H9 (cell line): ENCODE measurements at regions not wholly inside any gene's neighbourhood (a gene's known extent, or its start where the extent isn't known, plus 50 kb on each side); places are given as distances from the start of the nearest gene placed in this dataset.

Source experiments
- DNase-seq: peaks from one replicate; pipeline ENCODE4 v3.0.0-alpha.2; 2017
- H2AFZ ChIP-seq: one replicate; pipeline ENCODE4 v1.6.1; 2013; ENCODE audit warnings: mild to moderate bottlenecking, low read length, control low read depth, moderate library complexity
- H2AK5ac ChIP-seq: 2 replicates; pipeline ENCODE4 v1.6.1; 2013; ENCODE audit warnings: low read length, control low read depth, mixed read lengths; ENCODE audit not compliant: insufficient read length
- H2BK120ac ChIP-seq: one replicate; pipeline ENCODE4 v1.6.1; 2013; ENCODE audit warnings: low read depth, mild to moderate bottlenecking, low read length, control low read depth, inconsistent platforms; ENCODE audit not compliant: poor library complexity, severe bottlenecking
- H2BK12ac ChIP-seq: 2 replicates; pipeline ENCODE4 v1.6.1; 2013; ENCODE audit warnings: low read length, control low read depth, mixed read lengths, low read depth; ENCODE audit not compliant: insufficient read length
- H2BK15ac ChIP-seq: 2 replicates; pipeline ENCODE4 v1.6.1; 2013; ENCODE audit warnings: low read depth, low read length, control low read depth
- H2BK20ac ChIP-seq: one replicate; pipeline ENCODE4 v1.6.1; 2013; ENCODE audit warnings: low read depth, mild to moderate bottlenecking, low read length, control low read depth, inconsistent platforms; ENCODE audit not compliant: poor library complexity, severe bottlenecking
- H2BK5ac ChIP-seq: 2 replicates; pipeline ENCODE4 v1.6.1; 2013; ENCODE audit warnings: low read length, control low read depth, mixed read lengths; ENCODE audit not compliant: insufficient read length
- H3K14ac ChIP-seq: 2 replicates; pipeline ENCODE4 v1.6.1; 2013; ENCODE audit warnings: low read length, control low read depth; ENCODE audit not compliant: insufficient read depth
- H3K18ac ChIP-seq: 2 replicates; pipeline ENCODE4 v1.6.1; 2013; ENCODE audit warnings: low read depth, mild to moderate bottlenecking, mixed read lengths, low read length, control low read depth; ENCODE audit not compliant: insufficient read length
- H3K23ac ChIP-seq: 2 replicates; pipeline ENCODE4 v1.6.1; 2013; ENCODE audit warnings: low read length, control low read depth, mixed read lengths, low read depth; ENCODE audit not compliant: insufficient read length
- H3K23me2 ChIP-seq: 2 replicates; pipeline ENCODE4 v1.6.1; 2013; ENCODE audit warnings: low read depth, mild to moderate bottlenecking, mixed read lengths, low read length, control low read depth; ENCODE audit not compliant: insufficient read length, poor library complexity, severe bottlenecking
- H3K27ac ChIP-seq: 2 replicates; pipeline ENCODE4 v1.5.1; 2013; ENCODE audit warnings: low read length, control low read depth, mixed read lengths, low read depth; ENCODE audit not compliant: insufficient read length
- H3K27me3 ChIP-seq: 2 replicates; pipeline ENCODE4 v1.6.1; 2013; ENCODE audit warnings: low read length, control low read depth, inconsistent platforms; ENCODE audit not compliant: insufficient read depth
- H3K4ac ChIP-seq: 2 replicates; pipeline ENCODE4 v1.6.1; 2013; ENCODE audit warnings: low read depth, mild to moderate bottlenecking, control low read depth, inconsistent platforms, low read length, moderate library complexity
- H3K4me1 ChIP-seq: 2 replicates; pipeline ENCODE4 v1.6.1; 2013; ENCODE audit warnings: low read length, control low read depth, inconsistent platforms; ENCODE audit not compliant: insufficient read depth
- H3K4me2 ChIP-seq: 2 replicates; pipeline ENCODE4 v1.6.1; 2013; ENCODE audit warnings: low read length, control low read depth, mixed read lengths; ENCODE audit not compliant: insufficient read length, insufficient read depth
- H3K56ac ChIP-seq: 2 replicates; pipeline ENCODE4 v1.6.1; 2013; ENCODE audit warnings: low read depth, mild to moderate bottlenecking, mixed read lengths, low read length, control low read depth; ENCODE audit not compliant: insufficient read length
- H3K79me1 ChIP-seq: 2 replicates; pipeline ENCODE4 v1.6.1; 2013; ENCODE audit warnings: low read depth, mild to moderate bottlenecking, moderate library complexity, low read length, control low read depth, inconsistent platforms; ENCODE audit not compliant: insufficient read depth, poor library complexity, severe bottlenecking
- H3K79me2 ChIP-seq: 2 replicates; pipeline ENCODE4 v1.6.1; 2013; ENCODE audit warnings: low read length, control low read depth, inconsistent platforms; ENCODE audit not compliant: insufficient read depth
- H3K9ac ChIP-seq: 2 replicates; pipeline ENCODE4 v1.6.1; 2013; ENCODE audit warnings: low read length, control low read depth, mixed read lengths; ENCODE audit not compliant: insufficient read length; ENCODE audit errors: extremely low read depth
- H3K9me3 ChIP-seq: one replicate; pipeline ENCODE4 v1.6.1; 2013; ENCODE audit warnings: low read depth, low read length, inconsistent platforms; ENCODE audit not compliant: control insufficient read depth
- H3T11ph ChIP-seq: one replicate; pipeline ENCODE4 v1.6.1; 2013; ENCODE audit warnings: mild to moderate bottlenecking, low read length, control low read depth, inconsistent platforms
- H4K20me1 ChIP-seq: one replicate; pipeline ENCODE4 v1.6.1; 2013; ENCODE audit not compliant: control insufficient read depth, insufficient read length, insufficient read depth
- H4K5ac ChIP-seq: 2 replicates; pipeline ENCODE4 v1.6.1; 2013; ENCODE audit warnings: low read depth, mild to moderate bottlenecking, mixed read lengths, low read length, control low read depth; ENCODE audit not compliant: insufficient read length
- H4K8ac ChIP-seq: replicated peaks from 2 replicates; pipeline ENCODE4 v1.6.1; 2013; ENCODE audit warnings: low read length, control low read depth, mixed read lengths, low read depth; ENCODE audit not compliant: insufficient read length
- H4K91ac ChIP-seq: 2 replicates; pipeline ENCODE4 v1.6.1; 2013; ENCODE audit warnings: low read depth, mild to moderate bottlenecking, moderate library complexity, mixed read lengths, low read length, control low read depth; ENCODE audit not compliant: insufficient read length
- H3K27ac Mint-ChIP-seq, 3 experiments: 2 replicates in 2 of 3; 3 replicates in 1 of 3; pipeline ENCODE4 v1.8.0; 2020 to 2021; ENCODE audit warnings: mixed read lengths in 3 of 3, mild to moderate bottlenecking in 1 of 3, moderate library complexity in 1 of 3
- H3K27me3 Mint-ChIP-seq: 2 replicates; pipeline ENCODE4 v1.8.0; 2021; ENCODE audit warnings: low read depth, mild to moderate bottlenecking, moderate library complexity, mixed read lengths
- H3K36me3 Mint-ChIP-seq, 3 experiments: 2 replicates in 2 of 3; 3 replicates in 1 of 3; pipeline ENCODE4 v1.8.0; 2020 to 2021; ENCODE audit warnings: low read depth in 3 of 3, mixed read lengths in 3 of 3; ENCODE audit not compliant: insufficient read depth in 1 of 3
- H3K4me1 Mint-ChIP-seq, 2 experiments: 2 replicates each; pipeline ENCODE4 v1.8.0; 2020; ENCODE audit warnings: mixed read lengths in 2 of 2
- H3K4me3 Mint-ChIP-seq, 2 experiments: 2 replicates in 1 of 2; 3 replicates in 1 of 2; pipeline ENCODE4 v1.8.0; 2020 to 2021; ENCODE audit warnings: mild to moderate bottlenecking in 2 of 2, mixed read lengths in 2 of 2, moderate library complexity in 1 of 2
- H3K9me3 Mint-ChIP-seq, 2 experiments: 2 replicates in 1 of 2; 3 replicates in 1 of 2; pipeline ENCODE4 v1.8.0; 2020; ENCODE audit warnings: mild to moderate bottlenecking in 2 of 2, mixed read lengths in 2 of 2, moderate library complexity in 1 of 2
- CTCF ChIP-seq: fragments of 200-600 bp; sonication (generic); conservative IDR thresholded peaks from 3 replicates; pipeline ENCODE4 v1.8.0; 2021; ENCODE audit warnings: antibody characterized with exemption, mild to moderate bottlenecking
- WGBS: extraction: QIAGEN DNeasy Blood & Tissue Kit; methylation state at CpG from one replicate; pipeline ENCODE4 v1.1.7; 2013; ENCODE audit warnings: missing lambda C conversion rate, low lambda C conversion rate, mixed read lengths; ENCODE audit not compliant: insufficient read length; ENCODE audit errors: extremely low coverage; 5-methylcytosine and 5-hydroxymethylcytosine counted together

DNA sequence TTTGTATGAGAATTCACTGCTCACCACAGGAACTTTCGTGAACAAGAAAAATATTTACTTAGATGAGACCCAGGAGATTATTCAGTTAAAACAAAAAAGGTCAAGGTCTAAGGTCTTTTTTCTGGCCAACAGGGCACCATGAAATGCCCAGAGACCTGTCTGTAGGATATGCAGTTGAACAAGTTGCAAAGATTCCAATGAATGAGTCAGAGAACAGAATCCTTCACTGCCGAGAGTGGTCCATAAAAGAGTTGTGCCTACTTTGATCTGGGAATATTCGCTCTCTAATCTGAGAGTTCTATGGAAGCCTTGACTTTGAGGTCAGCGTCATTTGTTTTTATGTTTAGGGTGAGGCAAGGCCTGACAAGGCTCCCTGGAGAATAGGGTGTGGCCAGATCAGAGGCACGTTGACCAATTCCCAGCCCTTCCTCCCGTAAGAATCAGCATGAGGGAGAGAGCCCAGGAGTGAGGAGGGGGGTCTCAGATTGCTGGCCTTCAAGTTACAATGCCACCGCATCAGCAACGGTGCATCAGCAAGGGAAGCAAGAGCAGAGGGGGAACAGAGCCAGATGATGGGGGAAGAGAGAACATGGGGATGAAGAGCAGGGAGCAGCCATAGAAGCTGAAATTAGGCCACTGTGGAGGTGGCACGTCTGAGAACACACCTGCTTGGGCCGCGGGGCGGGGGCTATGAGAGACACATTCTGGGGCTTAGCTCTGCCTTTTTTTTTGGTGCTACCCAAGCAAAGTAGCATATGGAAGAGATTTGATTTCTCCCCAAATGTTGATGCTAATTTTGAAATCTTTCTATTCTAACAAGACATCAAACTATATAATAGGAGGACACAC is 206.4 kb upstream of the RAB4A start:
- H3K79me1 ChIP-seq, result no peaks in the 10 kb centered on the region
- no peak for TF ChIP-seq CTCF

More for the DNA sequence above, 206.4 kb upstream of the RAB4A start:
- Mint-ChIP-seq H3K9me3 (no peaks in the 10 kb centered on the region), H3K4me3 (no peak overlapping the region), H3K27ac (no peak overlapping the region), H3K36me3 (no peaks in the 10 kb centered on the region), H3K4me1 (peaks cover 18% of the 10 kb centered on the region in 2 experiments), H3K27me3 (peaks cover 22% of the 10 kb centered on the region)
- Histone ChIP-seq H3K56ac (no peak overlapping the region), H2BK15ac (no peak overlapping the region), H3K23me2 (no peaks in the 10 kb centered on the region), H3K27me3 (no peaks in the 10 kb centered on the region; the same call in 1 of the 2 replicates), H4K8ac (no peak overlapping the region), H2BK120ac (no peak overlapping the region), H3K79me2 (no peaks in the 10 kb centered on the region), H3K27ac (no peak overlapping the region), H3K4me2 (no peak overlapping the region), H3K4ac (no peak overlapping the region), H4K20me1 (no peaks in the 10 kb centered on the region), H3K9me3 (no peaks in the 10 kb centered on the region), H4K91ac (no peak overlapping the region), H2AFZ (no peak overlapping the region), H3K4me1 (no peaks in the 10 kb centered on the region), H3K14ac (0 out of 2 replicates have a peak overlapping the region, but pooled peaks have one; percentile 29), H2AK5ac (no peak overlapping the region), H3K9ac (no peak overlapping the region), H3K18ac (peak overlapping the region; percentile 25), H4K5ac (no peak overlapping the region), H2BK5ac (no peak overlapping the region), H3T11ph (no peak overlapping the region), H3K23ac (no peak overlapping the region), H2BK20ac (no peak overlapping the region), H2BK12ac (no peak overlapping the region)
- no peak for DNase-seq
- no CpG with 5 or more reads among the region's 12 CpGs for whole genome bisulfite sequencing
